GM23338 (cell line): ENCODE measurements at regions not wholly inside any gene's neighbourhood (a gene's known extent, or its start where the extent isn't known, plus 50 kb on each side); places are given as distances from the start of the nearest gene placed in this dataset.

Source experiments
- EZH2 ChIP-seq: fragments of 200-600 bp; sonication (generic); IDR thresholded peaks from one replicate; pipeline ENCODE4 v1.8.0; 2017; ENCODE audit warnings: antibody characterized with exemption, mild to moderate bottlenecking, low read depth; ENCODE audit not compliant: unreplicated experiment
- EZH2phosphoT487 ChIP-seq: fragments of 200-600 bp; sonication (generic); IDR thresholded peaks from one replicate; pipeline ENCODE4 v1.8.1; 2018; ENCODE audit warnings: antibody characterized with exemption; ENCODE audit not compliant: unreplicated experiment
- JUNB ChIP-seq: IDR thresholded peaks from one replicate; pipeline ENCODE4 v1.6.1; 2016; ENCODE audit warnings: antibody characterized with exemption; ENCODE audit not compliant: unreplicated experiment
- REST ChIP-seq: IDR thresholded peaks from one replicate; pipeline ENCODE4 v1.6.1; 2018; ENCODE audit warnings: antibody characterized with exemption; ENCODE audit not compliant: unreplicated experiment
- TF ChIP-seq, protein P1 (sequence below), 2 experiments: fragments of 200-600 bp in 1 of 2; sonication (generic) in 1 of 2; conservative IDR thresholded peaks; 2 replicates each; pipeline versions ENCODE4 v1.5.1 to v1.6.1; 2016 to 2017; ENCODE audit warnings: antibody characterized with exemption in 2 of 2, low read depth in 2 of 2, mild to moderate bottlenecking in 2 of 2, moderate library complexity in 1 of 2

DNA sequence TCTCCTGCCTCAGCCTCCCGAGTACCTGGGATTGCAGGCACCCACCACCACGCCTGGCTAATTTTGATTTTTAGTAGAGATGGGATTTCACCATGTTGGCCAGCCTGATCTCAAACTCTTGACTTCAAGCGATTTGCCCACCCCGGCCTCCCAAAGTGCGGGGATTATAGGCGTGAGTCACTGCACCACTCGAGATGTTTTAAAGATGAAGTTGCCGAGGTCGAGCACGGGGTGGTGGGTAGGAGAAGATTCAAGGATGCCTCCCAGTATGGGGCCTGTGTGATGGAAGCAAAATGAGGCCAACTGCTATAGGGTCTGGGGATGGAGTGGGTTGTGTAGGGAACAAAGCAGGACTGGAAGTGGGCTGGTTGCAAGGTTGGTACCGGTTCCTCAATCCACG lies 245.2 kb downstream of the MN1 start:
- TF ChIP-seq, protein P1, sequence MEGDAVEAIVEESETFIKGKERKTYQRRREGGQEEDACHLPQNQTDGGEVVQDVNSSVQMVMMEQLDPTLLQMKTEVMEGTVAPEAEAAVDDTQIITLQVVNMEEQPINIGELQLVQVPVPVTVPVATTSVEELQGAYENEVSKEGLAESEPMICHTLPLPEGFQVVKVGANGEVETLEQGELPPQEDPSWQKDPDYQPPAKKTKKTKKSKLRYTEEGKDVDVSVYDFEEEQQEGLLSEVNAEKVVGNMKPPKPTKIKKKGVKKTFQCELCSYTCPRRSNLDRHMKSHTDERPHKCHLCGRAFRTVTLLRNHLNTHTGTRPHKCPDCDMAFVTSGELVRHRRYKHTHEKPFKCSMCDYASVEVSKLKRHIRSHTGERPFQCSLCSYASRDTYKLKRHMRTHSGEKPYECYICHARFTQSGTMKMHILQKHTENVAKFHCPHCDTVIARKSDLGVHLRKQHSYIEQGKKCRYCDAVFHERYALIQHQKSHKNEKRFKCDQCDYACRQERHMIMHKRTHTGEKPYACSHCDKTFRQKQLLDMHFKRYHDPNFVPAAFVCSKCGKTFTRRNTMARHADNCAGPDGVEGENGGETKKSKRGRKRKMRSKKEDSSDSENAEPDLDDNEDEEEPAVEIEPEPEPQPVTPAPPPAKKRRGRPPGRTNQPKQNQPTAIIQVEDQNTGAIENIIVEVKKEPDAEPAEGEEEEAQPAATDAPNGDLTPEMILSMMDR (conservative IDR thresholded peaks at IDR 0.05; ENCODE audit: low read depth in 2 of 2) = no peak
- TF ChIP-seq REST (no peak), JUNB (no peak), EZH2phosphoT487 (no peak), EZH2 (no peak)
